ENCODE measurements at regions not wholly inside any gene's neighbourhood (a gene's known extent, or its start where the extent isn't known, plus 50 kb on each side); places are given as distances from the start of the nearest gene placed in this dataset.

DNA sequence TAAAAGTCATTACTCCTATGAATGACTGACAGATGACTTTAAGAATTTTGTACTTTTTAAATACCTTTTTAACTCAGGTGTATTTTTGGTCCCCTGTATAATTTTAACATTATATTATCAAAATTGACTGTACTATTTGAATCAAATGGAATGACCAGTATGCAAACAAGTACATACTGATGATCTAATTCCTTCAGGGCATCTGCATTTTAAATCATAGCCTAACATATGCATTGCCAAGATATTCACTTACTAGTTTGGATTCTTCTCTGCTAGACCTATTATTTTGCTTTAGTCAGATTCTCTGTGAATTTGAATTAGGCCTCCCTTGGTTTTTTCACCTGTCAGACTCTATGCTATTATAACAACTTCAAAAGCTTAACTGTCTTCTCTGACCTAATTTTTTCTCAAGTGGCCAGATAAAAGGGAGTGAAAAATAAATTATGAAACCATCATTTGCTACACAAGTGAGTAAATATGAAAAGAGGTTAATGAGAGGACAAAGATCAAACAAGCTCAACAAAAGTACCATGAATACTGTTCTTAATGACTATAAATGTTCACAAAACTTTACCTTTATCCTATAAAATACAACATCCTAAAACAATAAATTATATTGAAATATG is 1505.2 kb upstream of the CDH9 start:
- in situ Hi-C loops (cut with MboI; ENCODE audit: low pct_unique_long_range_greater_than_20kb, low sequenced_read_pairs, unreplicated experiment), result no loop called here
- TF ChIP-seq CTCF (IDR thresholded peaks at IDR 0.05; ENCODE audit: extremely low read depth, insufficient read depth, missing control alignments), result no peak
- no peak for DNase-seq (ENCODE audit: low spot score)

GRCh38 chr5:28542987-28543386 is 1504.6 kb upstream of the CDH9 start:
- TF ChIP-seq CTCF (IDR thresholded peaks at IDR 0.05; ENCODE audit: extremely low read depth, insufficient read depth, missing control alignments), result no peak
- no peak for DNase-seq (ENCODE audit: low spot score)
- in situ Hi-C loops (cut with MboI; ENCODE audit: low pct_unique_long_range_greater_than_20kb, low sequenced_read_pairs, unreplicated experiment), result no loop called here

GRCh38 chr5:28523888-28524635 is 1485.7 kb upstream of the CDH9 start:
- in situ Hi-C loops (cut with MboI; ENCODE audit: low pct_unique_long_range_greater_than_20kb, low sequenced_read_pairs, unreplicated experiment), result no loop called here
- DNase-seq (ENCODE audit: low spot score), result no peak
- no peak for TF ChIP-seq CTCF (IDR thresholded peaks at IDR 0.05; ENCODE audit: extremely low read depth, insufficient read depth, missing control alignments)

DNA sequence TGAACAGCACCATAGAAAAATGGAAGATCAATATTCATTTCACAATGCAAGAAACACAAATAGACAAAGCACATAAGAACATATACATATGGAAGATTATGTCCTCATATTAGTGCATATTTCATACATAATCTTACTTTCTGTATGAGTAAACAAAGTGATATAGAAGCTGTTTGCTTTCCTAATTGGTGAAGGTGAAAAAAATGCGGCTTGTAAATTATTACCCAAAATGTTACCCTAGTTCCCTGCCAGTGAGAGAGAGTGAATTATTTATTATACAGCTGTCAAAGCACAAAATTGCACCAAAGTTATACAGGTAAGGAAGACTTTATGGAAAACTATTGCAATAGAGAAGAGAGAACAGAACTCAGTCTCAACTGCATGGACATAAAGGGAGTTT is 1485.0 kb upstream of the CDH9 start:
- no peak for TF ChIP-seq CTCF (IDR thresholded peaks at IDR 0.05; ENCODE audit: extremely low read depth, insufficient read depth, missing control alignments)

DNA sequence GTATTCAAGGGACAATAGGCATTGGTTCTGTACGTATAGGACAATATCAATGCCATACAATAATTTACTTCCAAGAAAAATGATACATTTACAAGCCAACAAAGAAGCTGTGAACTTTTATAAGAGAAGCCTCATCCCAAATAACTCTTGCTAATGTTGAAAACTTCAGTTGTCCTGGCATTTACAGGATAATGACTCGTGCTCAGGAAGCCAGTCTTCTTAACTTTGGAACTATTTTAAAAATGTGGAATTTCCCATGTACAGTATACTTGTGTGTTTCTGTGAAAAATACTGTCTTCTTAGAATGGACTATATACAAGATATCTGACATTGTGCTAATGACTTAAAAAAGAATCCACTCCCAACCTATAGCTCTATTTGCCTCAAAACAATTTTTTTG is 1479.3 kb upstream of the CDH9 start:
- no peak for DNase-seq (ENCODE audit: low spot score)
- in situ Hi-C loops (cut with MboI; ENCODE audit: low pct_unique_long_range_greater_than_20kb, low sequenced_read_pairs, unreplicated experiment), result no loop called here
- TF ChIP-seq CTCF (IDR thresholded peaks at IDR 0.05; ENCODE audit: extremely low read depth, insufficient read depth, missing control alignments), result no peak

More for the DNA sequence above, 1485.0 kb upstream of the CDH9 start:
- DNase-seq (ENCODE audit: low spot score), result no peak
- in situ Hi-C loops (cut with MboI; ENCODE audit: low pct_unique_long_range_greater_than_20kb, low sequenced_read_pairs, unreplicated experiment), result no loop called here

GRCh38 chr5:28516722-28517121 is 1478.3 kb upstream of the CDH9 start:
- in situ Hi-C loops (cut with MboI; ENCODE audit: low pct_unique_long_range_greater_than_20kb, low sequenced_read_pairs, unreplicated experiment), result no loop called here
- no peak for TF ChIP-seq CTCF (IDR thresholded peaks at IDR 0.05; ENCODE audit: extremely low read depth, insufficient read depth, missing control alignments)
- no peak for DNase-seq (ENCODE audit: low spot score)
